ENCODE measurements at regions not wholly inside any gene's neighbourhood (a gene's known extent, or its start where the extent isn't known, plus 50 kb on each side); places are given as distances from the start of the nearest gene placed in this dataset.

GRCh38 chr3:78267235-78267634, 1227.3 kb downstream of the ROBO2 start:
- Histone ChIP-seq H2AFZ (ENCODE audit: low read length) (no peak overlapping the region), H3K36me3 (ENCODE audit: insufficient read depth, low read length) (no peaks in the 10 kb centered on the region), H3K4me3 (ENCODE audit: insufficient read depth, low read length) (no peak overlapping the region), H3K4me2 (ENCODE audit: insufficient read depth, low read length) (no peak overlapping the region), H3K79me2 (ENCODE audit: insufficient read depth, low read length) (no peaks in the 10 kb centered on the region), H3K27me3 (ENCODE audit: insufficient read depth, low read length) (no peaks in the 10 kb centered on the region), H3K27ac (ENCODE audit: low read depth, low read length) (no peak overlapping the region), H4K20me1 (ENCODE audit: insufficient read depth, low read length) (no peaks in the 10 kb centered on the region), H3K4me1 (ENCODE audit: insufficient read depth, low read length) (no peaks in the 10 kb centered on the region), H3K9me3 (ENCODE audit: low read depth, low read length) (no peaks in the 10 kb centered on the region)
- no peak for DNase-seq (ENCODE audit: insufficient read length, low spot score, missing footprints)
- TF ChIP-seq, protein P1, sequence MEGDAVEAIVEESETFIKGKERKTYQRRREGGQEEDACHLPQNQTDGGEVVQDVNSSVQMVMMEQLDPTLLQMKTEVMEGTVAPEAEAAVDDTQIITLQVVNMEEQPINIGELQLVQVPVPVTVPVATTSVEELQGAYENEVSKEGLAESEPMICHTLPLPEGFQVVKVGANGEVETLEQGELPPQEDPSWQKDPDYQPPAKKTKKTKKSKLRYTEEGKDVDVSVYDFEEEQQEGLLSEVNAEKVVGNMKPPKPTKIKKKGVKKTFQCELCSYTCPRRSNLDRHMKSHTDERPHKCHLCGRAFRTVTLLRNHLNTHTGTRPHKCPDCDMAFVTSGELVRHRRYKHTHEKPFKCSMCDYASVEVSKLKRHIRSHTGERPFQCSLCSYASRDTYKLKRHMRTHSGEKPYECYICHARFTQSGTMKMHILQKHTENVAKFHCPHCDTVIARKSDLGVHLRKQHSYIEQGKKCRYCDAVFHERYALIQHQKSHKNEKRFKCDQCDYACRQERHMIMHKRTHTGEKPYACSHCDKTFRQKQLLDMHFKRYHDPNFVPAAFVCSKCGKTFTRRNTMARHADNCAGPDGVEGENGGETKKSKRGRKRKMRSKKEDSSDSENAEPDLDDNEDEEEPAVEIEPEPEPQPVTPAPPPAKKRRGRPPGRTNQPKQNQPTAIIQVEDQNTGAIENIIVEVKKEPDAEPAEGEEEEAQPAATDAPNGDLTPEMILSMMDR (IDR thresholded peaks at IDR 0.05; ENCODE audit: extremely low read depth, low read depth, low read length): no peak

- H3K9me3 ChIP-seq (ENCODE audit: low read depth, low read length): no peaks in the 10 kb centered on the region
- H3K4me2 ChIP-seq (ENCODE audit: insufficient read depth, low read length): no peak overlapping the region
- H3K4me3 ChIP-seq (ENCODE audit: insufficient read depth, low read length): no peak overlapping the region
- no peaks in the 10 kb centered on the region for H3K4me1 ChIP-seq (ENCODE audit: insufficient read depth, low read length)
- H2AFZ ChIP-seq (ENCODE audit: low read length): no peak overlapping the region
- H3K79me2 ChIP-seq (ENCODE audit: insufficient read depth, low read length): no peaks in the 10 kb centered on the region
- no peaks in the 10 kb centered on the region for H4K20me1 ChIP-seq (ENCODE audit: insufficient read depth, low read length)
- H3K36me3 ChIP-seq (ENCODE audit: insufficient read depth, low read length): no peaks in the 10 kb centered on the region
- no peak overlapping the region for H3K27ac ChIP-seq (ENCODE audit: low read depth, low read length)
- TF ChIP-seq, protein P1 (IDR thresholded peaks at IDR 0.05; ENCODE audit: extremely low read depth, low read depth, low read length): no peak
- DNase-seq (ENCODE audit: insufficient read length, low spot score, missing footprints): no peak
- no peaks in the 10 kb centered on the region for H3K27me3 ChIP-seq (ENCODE audit: insufficient read depth, low read length)
These were observed 1228.2 kb downstream of the ROBO2 start for GRCh38 chr3:78268087-78268486.

GRCh38 chr3:78268716-78269668, 1229.1 kb downstream of the ROBO2 start:
- TF ChIP-seq, protein P1 (IDR thresholded peaks at IDR 0.05; ENCODE audit: extremely low read depth, low read depth, low read length): no peak
- DNase-seq (ENCODE audit: insufficient read length, low spot score, missing footprints): no peak

GRCh38 chr3:78273326-78273725, 1233.4 kb downstream of the ROBO2 start:
- Histone ChIP-seq H3K79me2 (ENCODE audit: insufficient read depth, low read length) (no peaks in the 10 kb centered on the region), H3K9me3 (ENCODE audit: low read depth, low read length) (no peaks in the 10 kb centered on the region), H3K27me3 (ENCODE audit: insufficient read depth, low read length) (no peaks in the 10 kb centered on the region), H4K20me1 (ENCODE audit: insufficient read depth, low read length) (no peaks in the 10 kb centered on the region), H2AFZ (ENCODE audit: low read length) (no peak overlapping the region), H3K27ac (ENCODE audit: low read depth, low read length) (no peak overlapping the region), H3K4me1 (ENCODE audit: insufficient read depth, low read length) (no peaks in the 10 kb centered on the region), H3K36me3 (ENCODE audit: insufficient read depth, low read length) (no peaks in the 10 kb centered on the region), H3K4me2 (ENCODE audit: insufficient read depth, low read length) (no peak overlapping the region), H3K4me3 (ENCODE audit: insufficient read depth, low read length) (no peak overlapping the region)
- no peak for DNase-seq (ENCODE audit: insufficient read length, low spot score, missing footprints)
- TF ChIP-seq, protein P1 (IDR thresholded peaks at IDR 0.05; ENCODE audit: extremely low read depth, low read depth, low read length): no peak

More at GRCh38 chr3:78268716-78269668, 1229.1 kb downstream of the ROBO2 start:
- H3K4me1 ChIP-seq (ENCODE audit: insufficient read depth, low read length): no peaks in the 10 kb centered on the region
- no peaks in the 10 kb centered on the region for H3K27me3 ChIP-seq (ENCODE audit: insufficient read depth, low read length)
- H4K20me1 ChIP-seq (ENCODE audit: insufficient read depth, low read length): no peaks in the 10 kb centered on the region
- no peaks in the 10 kb centered on the region for H3K36me3 ChIP-seq (ENCODE audit: insufficient read depth, low read length)
- H2AFZ ChIP-seq (ENCODE audit: low read length): no peak overlapping the region
- no peaks in the 10 kb centered on the region for H3K79me2 ChIP-seq (ENCODE audit: insufficient read depth, low read length)
- H3K9me3 ChIP-seq (ENCODE audit: low read depth, low read length): no peaks in the 10 kb centered on the region
- H3K4me2 ChIP-seq (ENCODE audit: insufficient read depth, low read length): no peak overlapping the region
- no peak overlapping the region for H3K4me3 ChIP-seq (ENCODE audit: insufficient read depth, low read length)
- H3K27ac ChIP-seq (ENCODE audit: low read depth, low read length): no peak overlapping the region

Data from osteoblast (primary cell).